ENCODE measurements at regions not wholly inside any gene's neighbourhood (a gene's known extent, or its start where the extent isn't known, plus 50 kb on each side); places are given as distances from the start of the nearest gene placed in this dataset.

DNA sequence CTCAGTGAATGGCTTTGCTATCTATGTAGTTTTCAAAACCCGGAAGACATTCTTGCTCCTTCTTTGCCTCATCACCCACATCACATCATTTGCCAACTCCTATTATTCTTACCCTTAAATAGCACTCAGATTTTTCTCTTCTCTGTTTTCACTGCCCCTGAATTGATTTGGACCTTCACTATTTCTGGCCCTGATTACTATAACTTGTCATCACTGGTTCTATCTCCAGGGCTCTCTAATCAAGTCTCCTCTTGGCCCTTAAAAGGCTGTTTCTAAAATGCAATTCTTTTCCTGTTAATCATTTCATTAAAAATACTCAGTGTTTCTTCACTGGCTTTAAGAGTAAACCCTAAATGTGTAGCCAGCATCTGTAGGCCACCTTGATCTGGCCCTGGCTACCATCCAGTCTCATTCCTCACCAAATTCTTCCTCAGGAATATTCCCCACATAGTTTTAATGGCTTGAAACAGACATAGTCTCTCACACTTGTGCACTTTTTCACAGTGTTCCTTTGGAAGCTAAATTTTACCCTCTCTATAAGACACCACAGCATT is 437.1 kb upstream of the CBLB start:
- TF ChIP-seq TAF1 (IDR thresholded peaks at IDR 0.05; ENCODE audit: borderline replicate concordance, low read depth, low read length) (no peak), POLR2A (IDR thresholded peaks at IDR 0.05; ENCODE audit: low read depth, low read length) (no peak)

Data from GM12892 (cell line).